MG63 (cell line): ENCODE measurements at regions not wholly inside any gene's neighbourhood (a gene's known extent, or its start where the extent isn't known, plus 50 kb on each side); places are given as distances from the start of the nearest gene placed in this dataset.
"Not testable (repeated sequence)": the region's sequence is repeated elsewhere in the genome, so short reads cannot be mapped to it uniquely, and the experiment has no call there.

Source experiments
- DNase-seq: peaks from one replicate; pipeline ENCODE4 v3.0.0-alpha.2; 2020
- H3K27me3 ChIP-seq: fragments of 250-450 bp; sonication (Bioruptor Pico); 2 replicates; pipeline ENCODE4 v1.5.1; 2020; ENCODE audit warnings: mild to moderate bottlenecking, moderate library complexity
- H3K36me3 ChIP-seq: fragments of 250-450 bp; sonication (Bioruptor Pico); 2 replicates; pipeline ENCODE4 v1.5.1; 2020; ENCODE audit warnings: mild to moderate bottlenecking, moderate library complexity
- H3K4me3 ChIP-seq: fragments of 250-450 bp; sonication (Bioruptor Pico); 2 replicates; pipeline ENCODE4 v1.5.1; 2020; ENCODE audit warnings: mild to moderate bottlenecking, moderate library complexity
- H3K9me3 ChIP-seq: fragments of 250-450 bp; sonication (Bioruptor Pico); 2 replicates; pipeline ENCODE4 v1.5.1; 2020; ENCODE audit warnings: mild to moderate bottlenecking, moderate library complexity

DNA sequence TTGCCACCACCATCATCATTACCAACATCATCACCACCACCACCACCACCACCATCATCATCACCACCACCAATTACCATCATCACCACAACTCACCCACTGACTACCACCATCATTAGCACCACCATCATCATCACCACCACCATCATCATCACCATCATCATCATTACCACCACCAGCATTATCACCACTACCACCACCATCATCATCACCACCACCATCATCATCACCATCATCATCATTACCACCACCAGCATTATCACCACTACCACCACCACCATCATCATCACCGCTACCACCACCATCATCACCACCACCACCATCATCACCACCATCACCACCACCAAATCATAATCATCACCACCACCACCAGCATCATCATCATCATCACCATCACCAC, 338.7 kb downstream of the VRK1 start:
- not testable (repeated sequence) for H3K36me3 ChIP-seq, DNase-seq, H3K9me3 ChIP-seq, H3K4me3 ChIP-seq, H3K27me3 ChIP-seq

DNA sequence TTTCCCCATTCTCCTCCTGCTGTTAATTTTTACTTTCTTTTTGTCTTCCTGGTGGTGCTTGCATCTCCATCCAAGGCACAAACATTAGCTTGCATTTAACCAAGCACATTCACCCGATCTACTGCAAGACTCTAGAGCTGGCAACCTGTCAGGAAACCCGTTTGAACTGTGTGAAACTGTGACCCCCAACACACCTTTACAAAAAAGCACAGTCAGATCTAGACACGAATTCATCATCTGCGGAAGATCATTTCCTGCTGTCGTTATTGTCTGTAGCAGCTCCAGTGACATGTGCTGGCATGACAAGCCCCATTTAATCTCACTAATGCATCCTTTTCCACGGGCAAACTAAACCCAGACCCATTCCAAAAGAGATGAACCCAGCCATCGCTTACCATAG, 340.5 kb downstream of the VRK1 start:
- DNase-seq, result no peak
- H3K4me3 ChIP-seq, result no peak overlapping the region
- no peaks in the 10 kb centered on the region for H3K36me3 ChIP-seq
- H3K9me3 ChIP-seq, result no peaks in the 10 kb centered on the region
- no peaks in the 10 kb centered on the region for H3K27me3 ChIP-seq

DNA sequence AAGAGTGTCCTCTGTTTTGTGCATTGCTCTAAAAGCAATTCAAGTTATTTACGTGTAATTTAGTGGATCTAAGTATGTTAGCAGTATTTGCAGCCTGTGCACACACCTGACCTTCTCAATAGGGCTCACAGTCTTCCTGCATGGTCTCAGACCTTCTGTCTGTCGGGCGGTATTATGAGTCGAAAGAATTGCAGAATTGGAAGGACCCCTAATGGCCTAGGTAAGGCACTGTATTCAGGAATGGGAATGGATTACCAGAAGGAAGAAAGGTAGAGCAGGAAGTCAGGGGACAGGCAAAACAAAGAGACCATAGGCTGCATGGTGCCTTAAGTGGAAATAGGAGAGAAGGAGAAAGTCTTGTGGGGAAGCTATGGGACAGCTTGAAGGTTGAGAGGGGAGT, 341.6 kb downstream of the VRK1 start:
- H3K36me3 ChIP-seq, result no peaks in the 10 kb centered on the region
- H3K27me3 ChIP-seq, result no peaks in the 10 kb centered on the region
- DNase-seq, result no peak
- no peaks in the 10 kb centered on the region for H3K9me3 ChIP-seq
- H3K4me3 ChIP-seq, result no peak overlapping the region

DNA sequence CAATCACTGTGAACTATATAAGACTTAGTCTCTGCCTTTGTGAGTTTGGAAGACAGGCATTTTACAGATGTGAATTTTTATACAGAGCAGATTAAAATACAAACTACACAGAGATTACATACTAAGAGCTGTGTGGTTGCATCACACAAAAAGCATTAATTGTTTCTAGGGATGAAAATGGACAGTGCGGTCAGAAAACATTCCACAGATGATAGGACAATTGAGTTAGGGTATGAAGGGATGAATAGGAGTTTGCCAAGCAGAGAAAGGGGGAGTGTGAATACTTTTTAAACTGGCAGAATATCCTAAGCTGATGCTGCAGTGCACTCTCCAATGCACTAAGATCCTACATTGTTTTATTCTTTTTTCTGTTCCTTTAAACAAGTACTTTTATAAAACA, 345.8 kb downstream of the VRK1 start:
- H3K4me3 ChIP-seq, result no peak overlapping the region
- H3K9me3 ChIP-seq, result no peaks in the 10 kb centered on the region
- H3K36me3 ChIP-seq, result no peaks in the 10 kb centered on the region
- no peak for DNase-seq
- H3K27me3 ChIP-seq, result no peaks in the 10 kb centered on the region

DNA sequence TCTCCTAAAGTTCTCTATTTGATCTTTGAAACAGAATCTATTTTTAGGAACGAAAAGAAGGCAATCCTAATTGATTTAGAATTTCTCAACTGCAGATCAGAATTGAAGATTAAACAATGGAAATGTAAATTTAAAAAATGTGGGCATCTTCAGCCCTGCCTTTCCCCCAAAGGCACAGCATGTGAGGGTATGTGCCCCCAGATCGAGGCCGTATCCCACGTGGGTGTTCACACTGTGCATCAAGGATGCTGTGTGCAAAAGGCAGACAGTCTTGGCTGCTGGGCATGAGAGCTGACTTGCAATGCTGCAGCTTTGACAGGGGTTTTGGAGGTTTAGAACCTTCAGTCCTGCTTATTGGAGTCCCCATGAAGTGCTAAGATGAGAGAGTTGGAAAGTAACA, 346.3 kb downstream of the VRK1 start:
- Histone ChIP-seq H3K27me3 (no peaks in the 10 kb centered on the region), H3K4me3 (no peak overlapping the region), H3K36me3 (no peaks in the 10 kb centered on the region), H3K9me3 (no peaks in the 10 kb centered on the region)
- no peak for DNase-seq

DNA sequence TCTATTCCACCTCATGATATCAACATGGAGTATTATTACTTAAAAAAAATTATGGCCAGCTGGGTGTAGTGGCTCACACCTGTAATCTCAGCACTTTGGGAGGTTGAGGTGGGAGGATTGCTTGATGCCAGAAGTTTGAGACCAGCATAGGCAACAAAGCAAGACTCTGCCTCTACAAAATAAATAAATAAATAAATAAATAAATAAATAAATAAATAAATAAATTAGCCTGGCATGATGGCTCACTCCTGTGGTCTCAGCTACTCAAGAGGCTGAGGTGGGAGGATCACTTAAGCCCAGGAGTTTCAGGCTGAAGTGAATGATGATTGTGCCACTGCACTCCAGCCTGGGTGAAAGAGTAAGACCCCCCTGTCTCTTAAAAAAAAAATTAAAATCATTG, 350.8 kb downstream of the VRK1 start:
- DNase-seq, H3K9me3 ChIP-seq, H3K36me3 ChIP-seq, H3K4me3 ChIP-seq, H3K27me3 ChIP-seq: not testable (repeated sequence)

DNA sequence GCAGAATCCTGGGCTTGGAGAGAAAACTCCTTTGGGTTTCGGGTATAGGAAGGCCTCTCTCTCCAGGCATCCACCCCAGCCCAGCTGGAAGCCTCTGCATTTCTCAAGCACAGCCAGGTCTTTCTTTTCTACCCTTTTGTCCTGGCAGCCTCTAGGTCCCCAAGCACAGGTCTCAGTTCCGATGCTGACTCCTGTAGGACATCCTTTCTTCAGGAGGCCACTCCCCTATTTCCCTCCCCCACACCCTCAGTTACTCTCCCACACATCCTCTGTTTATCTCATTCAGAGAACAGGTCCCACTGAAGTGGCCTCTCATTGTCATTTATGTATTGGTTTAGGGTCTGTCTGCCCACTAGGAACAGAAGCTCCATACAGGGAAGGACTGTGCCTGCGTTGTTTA, 352.6 kb downstream of the VRK1 start:
- Histone ChIP-seq H3K4me3 (no peak overlapping the region), H3K9me3 (no peaks in the 10 kb centered on the region), H3K36me3 (no peaks in the 10 kb centered on the region), H3K27me3 (no peaks in the 10 kb centered on the region)
- DNase-seq, result no peak

DNA sequence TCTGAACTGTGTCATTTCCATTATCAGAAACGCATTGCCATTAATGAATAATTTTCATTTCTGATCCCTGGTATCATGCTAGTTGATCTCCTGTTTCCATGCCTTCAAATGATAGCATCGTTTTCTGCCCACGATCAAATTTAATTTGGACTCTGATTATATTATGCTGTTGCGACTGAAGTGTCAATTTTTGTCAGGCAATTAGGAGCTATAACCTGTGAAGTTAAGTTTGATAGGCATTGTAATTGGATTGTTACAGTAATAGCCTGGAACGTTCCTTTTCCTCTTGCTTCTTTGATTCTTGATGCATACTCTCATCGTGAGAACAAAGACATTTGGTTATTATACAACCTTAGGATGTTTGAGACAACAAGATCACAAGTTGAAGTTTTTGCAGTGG, 356.3 kb downstream of the VRK1 start:
- Histone ChIP-seq H3K27me3 (no peaks in the 10 kb centered on the region), H3K36me3 (no peaks in the 10 kb centered on the region), H3K4me3 (no peak overlapping the region), H3K9me3 (no peaks in the 10 kb centered on the region)
- DNase-seq, result no peak

DNA sequence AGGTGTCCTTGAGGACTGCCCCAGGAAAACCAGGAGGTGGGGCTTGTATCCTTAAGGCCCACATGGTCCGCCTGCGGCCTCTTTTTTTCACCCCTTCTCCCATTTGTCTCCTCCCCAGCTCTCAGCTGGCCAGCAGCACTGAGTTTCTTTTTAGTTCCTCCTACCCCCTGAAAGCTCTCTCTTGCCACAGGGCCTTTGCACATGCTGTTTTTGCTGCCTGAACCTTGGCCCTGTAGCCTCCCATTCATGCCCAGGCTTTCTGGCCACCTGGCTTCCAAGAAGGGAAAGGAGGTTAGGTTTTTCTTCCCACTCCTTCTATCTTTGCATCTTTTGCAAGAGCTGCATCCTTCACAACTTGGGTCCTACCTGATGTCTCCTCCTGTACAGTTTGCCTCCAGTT, 358.1 kb downstream of the VRK1 start:
- no peaks in the 10 kb centered on the region for H3K27me3 ChIP-seq
- no peak overlapping the region for H3K4me3 ChIP-seq
- DNase-seq, result no peak
- H3K36me3 ChIP-seq, result no peaks in the 10 kb centered on the region
- no peaks in the 10 kb centered on the region for H3K9me3 ChIP-seq

DNA sequence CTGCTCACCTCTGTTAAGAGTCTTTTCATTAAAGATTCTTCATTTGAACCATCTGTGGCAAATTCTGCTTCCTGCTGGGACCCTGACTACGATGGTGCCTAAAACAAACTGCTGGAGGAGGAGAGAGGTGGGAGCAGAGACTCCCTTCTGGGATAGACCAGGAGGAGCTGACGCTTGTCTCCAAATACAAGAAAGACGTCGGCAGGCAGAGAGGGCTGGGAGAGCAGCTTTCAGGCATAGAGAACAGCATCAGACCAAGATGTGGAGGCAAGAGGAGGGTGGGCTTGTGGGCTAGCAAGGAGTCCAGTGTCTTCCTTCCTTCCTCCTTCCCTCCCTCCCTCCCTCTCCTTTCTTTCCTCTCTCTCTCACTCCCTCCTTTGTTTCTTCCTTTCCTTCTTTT, 358.6 kb downstream of the VRK1 start:
- DNase-seq, result no peak
- H3K9me3 ChIP-seq, result no peaks in the 10 kb centered on the region
- H3K4me3 ChIP-seq, result no peak overlapping the region
- no peaks in the 10 kb centered on the region for H3K27me3 ChIP-seq
- no peaks in the 10 kb centered on the region for H3K36me3 ChIP-seq

DNA sequence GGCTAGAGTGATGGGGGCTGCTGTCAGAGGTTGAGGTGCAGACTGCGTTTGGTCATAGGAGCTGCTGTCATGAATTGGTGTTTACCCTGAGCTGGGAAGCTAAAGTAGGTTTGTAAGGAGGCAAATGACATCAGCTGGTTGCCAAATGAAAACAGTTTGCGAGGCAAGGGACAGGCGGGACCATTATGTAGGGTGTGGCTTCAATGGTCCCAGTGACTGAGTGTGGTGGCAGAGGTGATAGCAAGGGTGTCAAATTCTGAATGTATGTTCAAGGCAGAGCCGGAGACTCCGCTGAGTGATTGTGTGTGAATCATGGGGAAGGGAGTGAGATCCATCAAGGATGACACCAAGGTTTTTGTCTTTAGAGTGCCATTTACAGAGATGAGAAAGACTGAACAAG, 359.5 kb downstream of the VRK1 start:
- H3K27me3 ChIP-seq, result no peaks in the 10 kb centered on the region
- no peaks in the 10 kb centered on the region for H3K36me3 ChIP-seq
- H3K4me3 ChIP-seq, result no peak overlapping the region
- no peaks in the 10 kb centered on the region for H3K9me3 ChIP-seq
- no peak for DNase-seq

DNA sequence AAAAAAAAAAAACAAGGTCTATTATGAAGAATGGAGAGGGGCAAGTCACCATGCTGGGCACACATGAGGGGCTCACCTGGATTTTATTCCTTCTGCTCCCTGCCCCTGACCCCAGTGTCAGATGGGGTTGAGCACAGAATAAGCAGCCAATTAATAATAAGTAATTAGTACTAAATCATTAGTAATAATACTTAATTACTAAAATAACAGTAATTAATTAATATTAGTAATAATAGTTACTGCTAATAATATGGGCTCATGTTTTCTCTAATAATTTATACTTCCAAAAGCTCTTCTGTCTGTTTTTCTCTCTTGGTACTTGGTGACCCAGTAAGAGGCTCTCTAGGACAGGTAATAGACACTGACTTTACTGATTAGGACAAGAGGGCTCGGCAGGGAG, 360.9 kb downstream of the VRK1 start:
- Histone ChIP-seq H3K9me3 (no peaks in the 10 kb centered on the region), H3K4me3 (no peak overlapping the region), H3K36me3 (no peaks in the 10 kb centered on the region), H3K27me3 (no peaks in the 10 kb centered on the region)
- no peak for DNase-seq

DNA sequence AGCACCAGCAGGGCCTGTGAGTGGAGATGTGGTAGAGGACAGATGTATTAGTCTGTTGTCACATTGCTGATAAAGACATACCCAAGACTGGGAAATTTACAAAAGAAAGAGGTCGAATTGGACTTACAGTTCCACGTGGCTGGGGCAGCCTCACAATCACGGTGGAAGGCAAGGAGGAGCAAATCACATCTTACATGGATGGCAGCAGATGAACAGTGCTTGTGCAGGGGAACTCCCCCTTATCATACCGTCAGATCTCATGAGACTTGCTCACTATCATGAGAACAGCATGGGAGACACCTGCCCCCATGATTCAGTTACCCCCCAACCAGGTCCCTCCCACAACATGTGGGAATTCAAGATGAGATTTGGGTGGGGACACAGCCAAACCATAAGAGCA, 361.9 kb downstream of the VRK1 start:
- Histone ChIP-seq H3K27me3 (no peaks in the 10 kb centered on the region), H3K36me3 (no peaks in the 10 kb centered on the region), H3K9me3 (no peaks in the 10 kb centered on the region), H3K4me3 (no peak overlapping the region)
- no peak for DNase-seq

DNA sequence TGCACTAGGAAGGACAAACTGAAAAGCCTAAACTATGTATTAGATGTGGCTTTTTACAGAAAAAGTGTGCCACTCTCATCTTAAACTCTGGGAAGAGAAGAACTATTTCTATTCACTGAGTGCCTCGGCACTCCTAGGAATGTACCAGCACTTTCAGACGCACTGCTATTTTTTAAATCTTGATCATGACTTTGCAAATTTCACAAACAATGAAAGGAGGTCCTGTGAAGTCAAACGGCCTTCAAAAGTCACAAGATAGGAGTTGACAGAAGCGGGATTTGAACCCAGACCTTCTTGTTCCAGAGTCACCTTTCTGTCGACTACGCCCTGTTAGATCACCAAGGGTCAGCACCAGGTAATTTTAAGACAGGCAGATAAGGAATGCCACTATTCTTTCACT, 365.4 kb downstream of the VRK1 start:
- no peak overlapping the region for H3K4me3 ChIP-seq
- no peaks in the 10 kb centered on the region for H3K27me3 ChIP-seq
- H3K9me3 ChIP-seq, result no peaks in the 10 kb centered on the region
- no peak for DNase-seq
- no peaks in the 10 kb centered on the region for H3K36me3 ChIP-seq

DNA sequence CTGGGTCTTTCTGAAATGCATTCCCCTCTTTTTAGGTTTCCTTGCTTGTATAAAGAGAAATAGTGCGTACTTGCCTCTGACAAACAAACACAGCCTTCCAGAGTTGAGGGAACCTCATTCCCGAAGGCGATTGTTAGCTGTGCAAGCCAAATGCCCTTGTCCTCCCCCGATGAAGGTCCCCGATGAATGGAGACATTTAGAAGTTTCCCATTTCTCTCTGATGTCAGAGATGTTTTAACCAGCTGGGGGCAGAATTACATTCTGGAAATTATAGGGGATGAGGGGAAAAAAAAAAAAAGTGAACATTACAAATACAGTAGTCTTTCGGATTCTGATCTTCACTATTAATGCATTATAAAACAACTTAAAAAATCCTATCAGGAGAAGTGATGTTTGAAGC, 366.8 kb downstream of the VRK1 start:
- no peaks in the 10 kb centered on the region for H3K9me3 ChIP-seq
- H3K36me3 ChIP-seq, result no peaks in the 10 kb centered on the region
- H3K27me3 ChIP-seq, result no peaks in the 10 kb centered on the region
- DNase-seq, result no peak
- H3K4me3 ChIP-seq, result no peak overlapping the region

DNA sequence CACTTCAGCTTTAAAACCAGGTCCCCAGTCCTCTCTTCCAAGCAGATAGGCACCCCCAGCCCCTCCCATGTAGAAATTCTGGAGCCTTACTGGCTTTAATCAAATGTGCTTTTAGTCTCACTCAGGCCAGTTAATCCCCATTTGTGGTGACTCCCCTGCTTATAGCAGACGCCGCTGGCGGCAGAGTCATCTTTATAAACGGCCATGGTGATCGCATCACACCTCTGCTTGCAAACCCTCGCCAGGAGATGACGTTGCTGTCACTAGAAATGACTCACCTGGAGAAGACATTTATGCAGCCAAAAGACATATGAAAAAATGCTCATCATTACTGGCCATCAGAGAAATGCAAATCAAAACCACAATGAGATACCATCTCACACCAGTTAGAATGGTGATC, 369.3 kb downstream of the VRK1 start:
- H3K27me3 ChIP-seq, result no peaks in the 10 kb centered on the region
- H3K36me3 ChIP-seq, result no peaks in the 10 kb centered on the region
- H3K9me3 ChIP-seq, result no peaks in the 10 kb centered on the region
- no peak overlapping the region for H3K4me3 ChIP-seq
- DNase-seq, result peak; percentile 46

DNA sequence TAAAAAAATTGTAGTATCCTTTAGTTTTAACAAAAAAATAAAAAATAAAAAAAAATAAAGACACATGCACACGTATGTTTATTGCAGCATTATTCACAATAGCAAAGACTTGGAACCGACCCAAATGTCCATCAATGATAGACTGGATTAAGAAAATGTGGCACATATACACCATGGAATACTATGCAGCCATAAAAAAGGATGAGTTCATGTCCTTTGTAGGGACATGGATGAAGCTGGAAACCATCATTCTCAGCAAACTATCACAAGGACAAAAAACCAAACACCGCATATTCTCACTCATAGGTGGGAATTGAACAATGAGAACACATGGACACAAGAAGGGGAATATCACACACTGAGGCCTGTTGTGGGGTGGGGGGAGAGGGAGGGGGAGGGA, 370.4 kb downstream of the VRK1 start:
- DNase-seq, H3K27me3 ChIP-seq: not testable (repeated sequence)

DNA sequence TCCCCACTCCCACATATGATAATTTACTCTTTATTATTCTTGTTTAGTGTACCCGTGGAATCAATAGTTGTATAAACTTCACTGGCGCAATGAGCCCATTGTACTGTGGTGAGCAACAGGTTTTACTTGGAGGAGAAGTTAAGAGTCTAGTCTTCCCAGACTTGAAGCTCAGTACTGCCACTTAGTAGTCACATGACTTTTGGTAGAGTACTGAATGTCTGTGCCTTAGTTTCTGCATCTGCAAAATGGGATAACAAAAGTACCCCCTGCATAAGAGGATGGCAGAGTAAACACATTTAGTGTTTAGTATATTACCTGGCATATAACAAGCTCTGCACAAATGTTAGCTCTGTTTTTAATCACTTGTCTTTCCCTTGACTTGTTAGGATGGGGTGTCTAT, 375.5 kb downstream of the VRK1 start:
- Histone ChIP-seq H3K4me3 (no peak overlapping the region), H3K27me3 (no peaks in the 10 kb centered on the region), H3K36me3 (no peaks in the 10 kb centered on the region), H3K9me3 (no peaks in the 10 kb centered on the region)
- no peak for DNase-seq

More for the DNA sequence above, 370.4 kb downstream of the VRK1 start:
- H3K36me3 ChIP-seq, H3K9me3 ChIP-seq, H3K4me3 ChIP-seq: not testable (repeated sequence)

DNA sequence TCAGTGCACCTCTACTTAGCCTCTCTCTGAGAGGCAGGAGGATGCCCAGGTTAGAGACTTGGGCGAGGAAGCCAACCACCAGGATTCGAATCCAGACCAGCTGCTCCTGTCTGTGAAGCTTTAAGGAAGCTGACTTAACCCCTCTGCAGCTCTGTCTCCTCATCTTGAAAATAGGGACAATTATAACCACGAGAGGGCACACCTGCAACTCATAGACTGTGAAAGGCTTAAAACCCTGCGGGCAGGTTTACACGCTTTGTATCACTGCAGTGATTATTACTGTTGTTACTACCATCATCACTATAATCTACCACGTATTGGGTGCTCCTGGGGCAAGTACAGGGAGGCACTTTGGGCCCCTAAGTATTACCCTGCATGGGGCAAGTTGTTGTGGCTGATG, 379.8 kb downstream of the VRK1 start:
- no peaks in the 10 kb centered on the region for H3K36me3 ChIP-seq
- H3K9me3 ChIP-seq, result no peaks in the 10 kb centered on the region
- DNase-seq, result no peak
- H3K4me3 ChIP-seq, result no peak overlapping the region
- H3K27me3 ChIP-seq, result no peaks in the 10 kb centered on the region
